AG04450 (cell line): ENCODE measurements at regions not wholly inside any gene's neighbourhood (a gene's known extent, or its start where the extent isn't known, plus 50 kb on each side); places are given as distances from the start of the nearest gene placed in this dataset.

ENCODE experiments used
- CTCF ChIA-PET: fragments of 300-600, 350-600 bp; formaldehyde crosslinking; extraction: SDS; loops from one replicate; lab custom pipeline; 2022; ENCODE audit warnings: antibody characterized with exemption, inconsistent platforms; lab: Charles Lee
- POLR2A ChIA-PET: fragments of 350-600 bp; formaldehyde crosslinking; extraction: SDS; loops from one replicate; lab custom pipeline; 2021; ENCODE audit warnings: antibody characterized with exemption, inconsistent platforms; lab: Yijun Ruan, JAX
- DNase-seq: peaks from one replicate; pipeline ENCODE4 v3.0.0-alpha.2; 2011; ENCODE audit warnings: low read depth, low spot score
- H3K27ac ChIP-seq: one replicate; pipeline ENCODE4 v1.5.1; 2012; ENCODE audit warnings: low read depth, low read length, control low read depth
- H3K27me3 ChIP-seq: one replicate; pipeline ENCODE4 v1.6.0; 2012; ENCODE audit warnings: low read length; ENCODE audit not compliant: control insufficient read depth, insufficient read depth
- H3K4me3 ChIP-seq: 2 replicates; pipeline ENCODE4 v1.5.1; 2011; ENCODE audit warnings: mild to moderate bottlenecking, low read depth, low read length, control low read depth
- H3K9me3 ChIP-seq: 2 replicates; pipeline ENCODE4 v1.5.1; 2012; ENCODE audit warnings: low read length; ENCODE audit not compliant: control insufficient read depth, insufficient read depth
- CTCF ChIP-seq: IDR thresholded peaks from 2 replicates; pipeline ENCODE4 v1.5.1; 2011; ENCODE audit warnings: low read depth, low read length, control low read depth, inconsistent platforms

- no peak for DNase-seq
- Histone ChIP-seq H3K4me3 (no peak overlapping the region), H3K27ac (no peak overlapping the region), H3K9me3 (peaks cover 97% of the 10 kb centered on the region), H3K27me3 (no peaks in the 10 kb centered on the region)
- ChIA-PET POLR2A (no interaction called here), CTCF (no interaction called here)
- no peak for TF ChIP-seq CTCF
Observed at GRCh38 chr22:48885271-48885918, 942.3 kb downstream of the BRD1 start.

- no peak for TF ChIP-seq CTCF
- Histone ChIP-seq H3K4me3 (no peak overlapping the region), H3K27me3 (no peaks in the 10 kb centered on the region), H3K27ac (no peak overlapping the region), H3K9me3 (peaks cover 93% of the 10 kb centered on the region)
- CTCF ChIA-PET = no interaction called here
- no peak for DNase-seq
- POLR2A ChIA-PET = no interaction called here
Observed at GRCh38 chr22:48884786-48885185, 942.9 kb downstream of the BRD1 start.

- Histone ChIP-seq H3K27me3 (no peaks in the 10 kb centered on the region), H3K27ac (no peak overlapping the region), H3K4me3 (no peak overlapping the region), H3K9me3 (peaks cover 91% of the 10 kb centered on the region)
- ChIA-PET CTCF (no interaction called here), POLR2A (interaction anchor here (0.6 kb wide), 1 partner anchor 26 kb away, joined by 4 read pairs; no protein-coding TSS in a partner anchor)
- DNase-seq = no peak
- TF ChIP-seq CTCF = no peak
Observed at GRCh38 chr22:48884324-48884723, 943.3 kb downstream of the BRD1 start.

GRCh38 chr22:48883211-48883960, 944.3 kb downstream of the BRD1 start:
- Histone ChIP-seq H3K27me3 (no peaks in the 10 kb centered on the region), H3K4me3 (no peak overlapping the region), H3K27ac (no peak overlapping the region), H3K9me3 (peaks cover 84% of the 10 kb centered on the region)
- TF ChIP-seq CTCF = no peak
- POLR2A ChIA-PET = interaction anchor here (0.6 kb wide), 1 partner anchor 25 kb away, joined by 4 read pairs; no protein-coding TSS in a partner anchor
- DNase-seq = no peak
- CTCF ChIA-PET = no interaction called here

- TF ChIP-seq CTCF = no peak
- H3K27ac ChIP-seq = no peak overlapping the region
- H3K9me3 ChIP-seq = peaks cover 77% of the 10 kb centered on the region
- ChIA-PET POLR2A (no interaction called here), CTCF (no interaction called here)
- no peaks in the 10 kb centered on the region for H3K27me3 ChIP-seq
- DNase-seq = no peak
- no peak overlapping the region for H3K4me3 ChIP-seq
Observed at GRCh38 chr22:48882636-48883200, 945.0 kb downstream of the BRD1 start.
